ENCODE measurements at regions not wholly inside any gene's neighbourhood (a gene's known extent, or its start where the extent isn't known, plus 50 kb on each side); places are given as distances from the start of the nearest gene placed in this dataset.

- no peak overlapping the region for H3K9ac ChIP-seq (ENCODE audit: low read length)
- no peak overlapping the region for H3K27ac ChIP-seq (ENCODE audit: low read length)
- H3K4me3 ChIP-seq (ENCODE audit: low read length), result no peak overlapping the region
- TF ChIP-seq, protein P1, sequence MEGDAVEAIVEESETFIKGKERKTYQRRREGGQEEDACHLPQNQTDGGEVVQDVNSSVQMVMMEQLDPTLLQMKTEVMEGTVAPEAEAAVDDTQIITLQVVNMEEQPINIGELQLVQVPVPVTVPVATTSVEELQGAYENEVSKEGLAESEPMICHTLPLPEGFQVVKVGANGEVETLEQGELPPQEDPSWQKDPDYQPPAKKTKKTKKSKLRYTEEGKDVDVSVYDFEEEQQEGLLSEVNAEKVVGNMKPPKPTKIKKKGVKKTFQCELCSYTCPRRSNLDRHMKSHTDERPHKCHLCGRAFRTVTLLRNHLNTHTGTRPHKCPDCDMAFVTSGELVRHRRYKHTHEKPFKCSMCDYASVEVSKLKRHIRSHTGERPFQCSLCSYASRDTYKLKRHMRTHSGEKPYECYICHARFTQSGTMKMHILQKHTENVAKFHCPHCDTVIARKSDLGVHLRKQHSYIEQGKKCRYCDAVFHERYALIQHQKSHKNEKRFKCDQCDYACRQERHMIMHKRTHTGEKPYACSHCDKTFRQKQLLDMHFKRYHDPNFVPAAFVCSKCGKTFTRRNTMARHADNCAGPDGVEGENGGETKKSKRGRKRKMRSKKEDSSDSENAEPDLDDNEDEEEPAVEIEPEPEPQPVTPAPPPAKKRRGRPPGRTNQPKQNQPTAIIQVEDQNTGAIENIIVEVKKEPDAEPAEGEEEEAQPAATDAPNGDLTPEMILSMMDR (IDR thresholded peaks at IDR 0.05; ENCODE audit: low read depth, low read length), result no peak
- no peak for TF ChIP-seq EZH2phosphoT487 (IDR thresholded peaks at IDR 0.05; ENCODE audit: low read depth)
- peaks cover 4% of the 10 kb centered on the region; the same call in 1 of the 2 replicates for H3K4me1 ChIP-seq (ENCODE audit: low read length)
- H3K4me2 ChIP-seq (ENCODE audit: low read length), result no peak overlapping the region
- no peaks in the 10 kb centered on the region for H3K9me3 ChIP-seq (ENCODE audit: insufficient read depth, low read length)
- H2AFZ ChIP-seq (ENCODE audit: low read depth, low read length), result no peak overlapping the region
- H3K36me3 ChIP-seq (replicated peaks; ENCODE audit: low read depth, low read length), result no peaks in the 10 kb centered on the region
- H3K27me3 ChIP-seq (ENCODE audit: low read depth, low read length), result no peaks in the 10 kb centered on the region
- no peaks in the 10 kb centered on the region for H4K20me1 ChIP-seq (ENCODE audit: insufficient read depth, low read length)
- H3K79me2 ChIP-seq (ENCODE audit: low read length), result no peaks in the 10 kb centered on the region
Observed at GRCh38 chr3:86731501-86731901, 259.4 kb downstream of the VGLL3 start.

DNA sequence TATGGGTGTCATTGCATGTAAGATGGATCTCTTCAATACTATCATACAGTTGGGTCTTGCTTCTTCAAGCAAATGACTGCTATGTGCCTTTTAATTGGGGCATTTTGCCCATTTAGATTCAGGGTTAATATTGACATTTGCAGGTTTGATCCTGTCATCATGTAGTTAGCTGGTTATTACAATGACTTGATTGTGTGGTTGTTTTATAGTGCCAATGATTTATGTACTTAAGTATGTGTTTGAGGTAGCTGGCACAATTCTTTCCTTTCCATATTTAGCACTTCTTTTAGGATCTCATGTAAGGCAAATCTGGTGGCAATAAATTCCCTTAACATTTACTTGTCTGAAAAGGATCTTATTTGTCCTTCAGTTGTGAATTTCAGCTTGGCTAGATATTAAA, 267.5 kb downstream of the VGLL3 start:
- no peaks in the 10 kb centered on the region for H3K4me1 ChIP-seq (ENCODE audit: low read length)
- TF ChIP-seq, protein P1 (IDR thresholded peaks at IDR 0.05; ENCODE audit: low read depth, low read length), result no peak
- no peak for TF ChIP-seq EZH2phosphoT487 (IDR thresholded peaks at IDR 0.05; ENCODE audit: low read depth)
- no peaks in the 10 kb centered on the region for H3K79me2 ChIP-seq (ENCODE audit: low read length)
- H3K4me2 ChIP-seq (ENCODE audit: low read length), result no peak overlapping the region
- H3K36me3 ChIP-seq (replicated peaks; ENCODE audit: low read depth, low read length), result no peaks in the 10 kb centered on the region
- H4K20me1 ChIP-seq (ENCODE audit: insufficient read depth, low read length), result no peaks in the 10 kb centered on the region
- no peaks in the 10 kb centered on the region for H3K9me3 ChIP-seq (ENCODE audit: insufficient read depth, low read length)
- H3K27me3 ChIP-seq (ENCODE audit: low read depth, low read length), result no peaks in the 10 kb centered on the region
- H2AFZ ChIP-seq (ENCODE audit: low read depth, low read length), result no peak overlapping the region
- H3K27ac ChIP-seq (ENCODE audit: low read length), result no peak overlapping the region
- no peak overlapping the region for H3K9ac ChIP-seq (ENCODE audit: low read length)
- H3K4me3 ChIP-seq (ENCODE audit: low read length), result no peak overlapping the region

- no peaks in the 10 kb centered on the region for H3K27me3 ChIP-seq (ENCODE audit: low read depth, low read length)
- TF ChIP-seq, protein P1 (IDR thresholded peaks at IDR 0.05; ENCODE audit: low read depth, low read length), result no peak
- no peak for TF ChIP-seq EZH2phosphoT487 (IDR thresholded peaks at IDR 0.05; ENCODE audit: low read depth)
Observed at GRCh38 chr3:86711634-86712033, 279.3 kb downstream of the VGLL3 start.

DNA sequence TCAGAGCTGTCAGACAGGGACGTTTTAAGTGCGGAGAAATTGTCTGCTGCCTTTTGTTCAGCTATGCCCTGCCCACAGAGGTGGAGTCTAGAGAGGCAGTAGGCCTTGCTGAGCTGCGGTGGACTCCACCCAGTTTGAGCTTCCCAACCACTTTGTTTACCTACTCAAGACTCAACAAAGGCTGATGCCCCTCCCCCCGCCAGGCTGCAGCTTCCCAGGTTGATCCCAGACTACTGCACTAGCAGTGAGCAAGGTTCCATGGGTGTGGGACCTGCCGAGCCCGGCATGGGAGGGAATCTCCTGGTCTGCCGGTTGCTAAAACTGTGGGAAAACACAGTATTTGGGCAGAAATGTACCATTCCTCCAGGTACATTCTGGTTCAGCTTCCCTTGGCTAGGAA, 282.1 kb downstream of the VGLL3 start:
- Histone ChIP-seq H3K9me3 (ENCODE audit: insufficient read depth, low read length) (no peaks in the 10 kb centered on the region), H3K27ac (ENCODE audit: low read length) (no peak overlapping the region), H4K20me1 (ENCODE audit: insufficient read depth, low read length) (no peaks in the 10 kb centered on the region), H3K4me1 (ENCODE audit: low read length) (no peaks in the 10 kb centered on the region), H3K4me2 (ENCODE audit: low read length) (no peak overlapping the region), H3K9ac (ENCODE audit: low read length) (no peak overlapping the region), H3K36me3 (replicated peaks; ENCODE audit: low read depth, low read length) (no peaks in the 10 kb centered on the region), H3K27me3 (ENCODE audit: low read depth, low read length) (no peaks in the 10 kb centered on the region), H2AFZ (ENCODE audit: low read depth, low read length) (no peak overlapping the region), H3K79me2 (ENCODE audit: low read length) (no peaks in the 10 kb centered on the region), H3K4me3 (ENCODE audit: low read length) (no peak overlapping the region)
- no peak for TF ChIP-seq EZH2phosphoT487 (IDR thresholded peaks at IDR 0.05; ENCODE audit: low read depth)
- TF ChIP-seq, protein P1 (IDR thresholded peaks at IDR 0.05; ENCODE audit: low read depth, low read length), result no peak

More at GRCh38 chr3:86711634-86712033, 279.3 kb downstream of the VGLL3 start:
- no peaks in the 10 kb centered on the region for H4K20me1 ChIP-seq (ENCODE audit: insufficient read depth, low read length)
- no peak overlapping the region for H3K4me2 ChIP-seq (ENCODE audit: low read length)
- H3K36me3 ChIP-seq (replicated peaks; ENCODE audit: low read depth, low read length), result no peaks in the 10 kb centered on the region
- no peak overlapping the region for H3K9ac ChIP-seq (ENCODE audit: low read length)
- H3K4me3 ChIP-seq (ENCODE audit: low read length), result no peak overlapping the region
- no peak overlapping the region for H3K27ac ChIP-seq (ENCODE audit: low read length)
- H2AFZ ChIP-seq (ENCODE audit: low read depth, low read length), result no peak overlapping the region
- H3K9me3 ChIP-seq (ENCODE audit: insufficient read depth, low read length), result no peaks in the 10 kb centered on the region
- no peaks in the 10 kb centered on the region for H3K4me1 ChIP-seq (ENCODE audit: low read length)
- no peaks in the 10 kb centered on the region for H3K79me2 ChIP-seq (ENCODE audit: low read length)
